ENCODE measurements at regions not wholly inside any gene's neighbourhood (a gene's known extent, or its start where the extent isn't known, plus 50 kb on each side); places are given as distances from the start of the nearest gene placed in this dataset.

DNA sequence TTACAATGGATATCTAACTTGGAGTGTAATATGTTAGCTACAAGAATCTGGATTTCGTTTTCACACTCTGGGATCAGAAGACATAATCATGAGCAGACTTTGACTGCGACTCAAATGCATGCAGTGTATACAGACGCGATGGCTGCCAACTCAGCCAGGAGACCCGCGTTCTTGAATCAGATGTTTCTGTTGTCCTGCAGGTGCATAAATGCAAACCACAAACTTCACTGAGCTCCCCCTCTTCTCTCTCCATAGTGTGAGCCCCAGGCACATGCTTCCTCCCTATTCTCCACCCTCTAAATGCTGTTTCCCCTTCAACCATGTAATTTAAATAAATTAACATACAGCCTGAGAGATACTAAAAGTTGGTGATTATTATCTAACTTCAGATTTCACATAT is 347.9 kb downstream of the DCHS2 start:
- intact Hi-C loops (cut with DNase I) = no loop called here
- H3K4me1 ChIP-seq = no peaks in the 10 kb centered on the region
- TF ChIP-seq POLR2AphosphoS5 (IDR thresholded peaks at IDR 0.05) (no peak), EP300 (IDR thresholded peaks at IDR 0.05) (no peak), POLR2A (IDR thresholded peaks at IDR 0.05; ENCODE audit: low read depth) (no peak)
- H3K4me3 ChIP-seq = no peak overlapping the region
- no peaks in the 10 kb centered on the region for H3K9me3 ChIP-seq
- H3K36me3 ChIP-seq = no peaks in the 10 kb centered on the region
- H3K27me3 ChIP-seq = no peaks in the 10 kb centered on the region
- no peak for DNase-seq (ENCODE audit: extremely low spot score)
- no peak overlapping the region for H3K27ac ChIP-seq (replicated peaks in 1 of 4)
- WGBS = 61% methylated on average over 6 of the region's 6 CpGs

- no peaks in the 10 kb centered on the region for H3K4me1 ChIP-seq
- no peak for DNase-seq (ENCODE audit: extremely low spot score)
- intact Hi-C loops (cut with DNase I) = no loop called here
- H3K27ac ChIP-seq (replicated peaks in 1 of 4) = no peak overlapping the region
- no peaks in the 10 kb centered on the region for H3K9me3 ChIP-seq
- 87% methylated on average over 2 of the region's 2 CpGs for WGBS
- H3K4me3 ChIP-seq = no peak overlapping the region
- TF ChIP-seq POLR2A (IDR thresholded peaks at IDR 0.05; ENCODE audit: low read depth) (no peak), EP300 (IDR thresholded peaks at IDR 0.05) (no peak), POLR2AphosphoS5 (IDR thresholded peaks at IDR 0.05) (no peak), CTCF (IDR thresholded peaks at IDR 0.05) (no peak)
- H3K27me3 ChIP-seq = no peaks in the 10 kb centered on the region
- no peaks in the 10 kb centered on the region for H3K36me3 ChIP-seq
Measured at GRCh38 chr4:154142664-154143063, 348.9 kb downstream of the DCHS2 start.

- TF ChIP-seq CTCF (IDR thresholded peaks at IDR 0.05) (no peak), POLR2A (IDR thresholded peaks at IDR 0.05; ENCODE audit: low read depth) (no peak), EP300 (IDR thresholded peaks at IDR 0.05) (no peak), POLR2AphosphoS5 (IDR thresholded peaks at IDR 0.05) (no peak)
- Histone ChIP-seq H3K4me3 (no peak overlapping the region), H3K36me3 (no peaks in the 10 kb centered on the region), H3K27ac (replicated peaks in 1 of 4) (no peak overlapping the region), H3K27me3 (no peaks in the 10 kb centered on the region), H3K9me3 (no peaks in the 10 kb centered on the region), H3K4me1 (no peaks in the 10 kb centered on the region)
- 100% methylated on average over 2 of the region's 3 CpGs for WGBS
- DNase-seq (ENCODE audit: extremely low spot score) = no peak
- intact Hi-C loops (cut with DNase I) = no loop called here
Measured at GRCh38 chr4:154140869-154141268, 350.7 kb downstream of the DCHS2 start.

DNA sequence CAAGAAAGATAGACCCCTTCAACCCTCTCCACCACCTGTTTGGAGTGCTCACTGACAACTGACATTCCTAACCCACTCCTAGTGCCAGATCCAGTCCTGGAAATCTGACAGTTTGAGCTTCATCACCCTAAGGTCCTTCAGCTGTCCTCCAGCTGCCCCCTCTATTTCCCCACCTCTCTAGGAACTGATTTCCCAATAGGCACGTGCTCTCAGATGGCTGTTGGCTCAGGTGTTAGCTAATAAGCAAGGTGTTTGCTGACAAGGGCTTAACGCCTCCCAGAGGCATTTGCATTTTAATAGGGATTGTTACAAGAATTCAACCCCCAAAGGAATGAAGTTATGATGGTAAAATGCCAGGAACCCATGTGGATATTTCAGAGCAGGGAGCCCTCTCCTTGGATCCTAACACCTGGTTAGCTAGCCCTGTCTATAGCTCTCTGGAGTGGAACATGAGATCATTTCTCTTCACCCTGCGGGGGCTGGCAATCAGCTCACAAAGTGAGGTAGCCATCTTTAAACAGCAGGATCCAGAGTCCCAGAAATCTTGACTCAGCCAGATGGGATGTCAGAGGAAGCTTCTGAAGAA is 348.5 kb upstream of the SFRP2 start:
- no peak overlapping the region for H3K4me3 ChIP-seq
- H3K36me3 ChIP-seq = no peaks in the 10 kb centered on the region
- intact Hi-C loops (cut with DNase I) = no loop called here
- no peaks in the 10 kb centered on the region for H3K9me3 ChIP-seq
- TF ChIP-seq EP300 (IDR thresholded peaks at IDR 0.05) (no peak), POLR2A (IDR thresholded peaks at IDR 0.05; ENCODE audit: low read depth) (no peak), POLR2AphosphoS5 (IDR thresholded peaks at IDR 0.05) (no peak), CTCF (IDR thresholded peaks at IDR 0.05) (no peak)
- H3K27me3 ChIP-seq = no peaks in the 10 kb centered on the region
- WGBS = 72% methylated on average over 3 of the region's 3 CpGs
- H3K27ac ChIP-seq (replicated peaks in 1 of 4) = no peak overlapping the region
- no peaks in the 10 kb centered on the region for H3K4me1 ChIP-seq
- DNase-seq (ENCODE audit: extremely low spot score) = no peak

DNA sequence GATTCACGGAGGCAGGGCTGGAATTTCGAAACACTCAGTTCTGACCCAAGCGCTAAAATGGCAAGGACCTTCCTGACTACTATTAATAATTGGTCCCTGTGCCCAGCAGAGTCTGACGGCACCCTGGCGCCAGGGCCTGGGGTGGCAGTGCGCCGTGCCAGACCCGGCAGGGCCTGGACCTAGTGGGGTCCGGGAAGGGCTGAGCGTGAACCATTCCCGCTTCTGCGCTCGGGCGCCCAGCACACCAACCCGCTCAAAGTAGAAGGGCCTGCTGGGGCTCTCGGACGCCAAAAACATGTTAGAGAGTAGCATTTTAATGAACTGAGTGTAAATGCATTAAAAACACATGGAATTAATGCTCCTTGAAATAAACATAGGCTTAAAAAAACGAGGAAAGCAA is 346.7 kb upstream of the SFRP2 start:
- Histone ChIP-seq H3K36me3 (no peaks in the 10 kb centered on the region), H3K4me1 (no peaks in the 10 kb centered on the region), H3K27me3 (no peaks in the 10 kb centered on the region), H3K9me3 (no peaks in the 10 kb centered on the region), H3K4me3 (no peak overlapping the region), H3K27ac (replicated peaks in 1 of 4) (no peak overlapping the region)
- 94% methylated on average over 18 of the region's 18 CpGs for WGBS
- TF ChIP-seq POLR2A (IDR thresholded peaks at IDR 0.05; ENCODE audit: low read depth) (no peak), POLR2AphosphoS5 (IDR thresholded peaks at IDR 0.05) (no peak), CTCF (IDR thresholded peaks at IDR 0.05) (no peak), EP300 (IDR thresholded peaks at IDR 0.05) (no peak)
- intact Hi-C loops (cut with DNase I) = no loop called here
- DNase-seq (ENCODE audit: extremely low spot score) = no peak
